Astrocyte of the spinal cord (primary cell): ENCODE measurements at regions not wholly inside any gene's neighbourhood (a gene's known extent, or its start where the extent isn't known, plus 50 kb on each side); places are given as distances from the start of the nearest gene placed in this dataset.
A peak's percentile ranks its signal among the peaks of the same experiment; 100 is the strongest.

Source experiments
- DNase-seq: peaks from one replicate; pipeline ENCODE4 v3.0.0; 2011; ENCODE audit warnings: low read depth, low spot score
- H3K4me3 ChIP-seq: 2 replicates; pipeline ENCODE4 v1.5.1; 2011; ENCODE audit warnings: low read depth, mild to moderate bottlenecking, low read length, moderate library complexity
- CTCF ChIP-seq: IDR thresholded peaks from 2 replicates; pipeline ENCODE4 v1.5.1; 2012; ENCODE audit warnings: low read depth, mild to moderate bottlenecking, low read length, inconsistent platforms
- in situ Hi-C: cut with HindIII; loops from 2 replicates; pipeline ENCODE4 v1.10.0; 2017; ENCODE audit warnings: low sequenced_read_pairs

GRCh38 chr11:106482917-106483785 is 405.7 kb downstream of the AASDHPPT start:
- H3K4me3 ChIP-seq, result no peak overlapping the region
- in situ Hi-C loops, result no loop called here
- DNase-seq, result peak; percentile 85
- no peak for TF ChIP-seq CTCF

- H3K4me3 ChIP-seq, result no peak overlapping the region
- no peak for DNase-seq
- TF ChIP-seq CTCF, result no peak
- in situ Hi-C loops, result no loop called here
Measured at GRCh38 chr11:106491751-106492150, 414.3 kb downstream of the AASDHPPT start.

GRCh38 chr11:106493751-106494150 is 416.3 kb downstream of the AASDHPPT start:
- in situ Hi-C loops, result no loop called here
- TF ChIP-seq CTCF, result no peak
- peak; percentile 30 for DNase-seq
- H3K4me3 ChIP-seq, result no peak overlapping the region

DNA sequence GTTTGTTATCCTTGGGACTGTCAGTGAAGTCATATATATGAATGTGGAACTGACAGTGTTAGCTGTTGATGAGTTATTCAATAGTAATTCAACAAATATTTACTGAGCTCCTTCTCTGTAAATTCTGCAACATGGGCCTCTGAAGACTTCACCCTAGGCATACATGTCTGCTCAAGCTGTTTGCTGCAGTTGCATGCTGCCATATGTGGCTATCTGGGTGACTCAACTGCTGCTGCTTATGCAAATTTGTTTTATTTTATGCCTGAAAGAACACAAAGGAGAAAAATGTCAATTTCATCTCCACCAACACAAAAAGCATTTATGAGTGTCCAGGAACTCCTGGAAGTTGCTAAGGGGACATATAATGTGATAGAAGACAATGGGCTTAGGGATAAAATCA is 417.6 kb downstream of the AASDHPPT start:
- in situ Hi-C loops, result no loop called here
- no peak for TF ChIP-seq CTCF

DNA sequence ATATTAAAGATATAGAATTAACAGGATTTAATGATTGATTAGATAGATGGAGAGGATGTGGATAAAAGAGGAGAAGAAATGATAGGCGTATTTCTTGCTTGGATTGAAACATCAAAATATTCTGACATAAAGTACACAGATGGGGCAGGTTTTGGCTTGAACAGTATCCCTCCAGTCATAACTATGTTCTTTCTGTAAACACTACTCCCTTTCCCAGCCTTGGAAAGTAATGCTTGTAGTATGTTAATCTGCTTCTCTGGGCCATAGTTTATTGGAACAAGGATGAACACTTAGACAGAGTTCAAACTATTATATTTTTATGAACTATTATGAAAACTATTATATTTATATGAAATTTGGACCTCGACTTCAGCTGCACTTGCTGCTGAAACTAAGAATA is 419.2 kb downstream of the AASDHPPT start:
- no peak overlapping the region for H3K4me3 ChIP-seq
- in situ Hi-C loops, result no loop called here
- DNase-seq, result no peak
- TF ChIP-seq CTCF, result no peak

More for the DNA sequence above, 417.6 kb downstream of the AASDHPPT start:
- no peak overlapping the region for H3K4me3 ChIP-seq
- no peak for DNase-seq

DNA sequence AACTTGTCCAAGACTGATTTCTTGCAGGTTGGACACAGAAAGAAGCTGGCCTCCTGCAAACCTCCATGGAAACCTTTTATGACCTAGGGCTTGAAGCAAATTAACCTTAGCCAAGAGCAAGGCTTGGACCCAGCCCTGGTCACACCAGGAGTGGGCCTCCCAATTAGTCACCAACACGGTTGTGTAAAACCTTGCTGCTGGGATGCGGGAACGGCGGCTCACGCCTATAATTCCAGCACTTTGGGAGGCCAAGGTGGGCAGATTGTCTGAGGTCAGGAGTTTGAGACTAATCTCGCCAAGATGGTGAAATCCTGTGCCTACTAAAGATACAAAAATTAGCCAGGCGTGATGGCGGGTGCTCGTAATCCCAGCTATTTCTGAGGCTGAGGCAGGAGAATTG is 419.9 kb downstream of the AASDHPPT start:
- DNase-seq, result no peak
- TF ChIP-seq CTCF, result no peak
- in situ Hi-C loops, result no loop called here
- no peak overlapping the region for H3K4me3 ChIP-seq
